Left lung (tissue), 4 donors: ENCODE measurements at regions not wholly inside any gene's neighbourhood (a gene's known extent, or its start where the extent isn't known, plus 50 kb on each side); places are given as distances from the start of the nearest gene placed in this dataset.

Source experiments
- ATAC-seq: fragments of 200-7000 bp; cut with Tn5 transposase; one replicate; pipeline ENCODE4 v1.9.1; 2020; ENCODE audit warnings: moderate library complexity
- DNase-seq, 4 donors: peaks; one replicate each; pipeline ENCODE4 v3.0.0-alpha.2; 2013 to 2020
- H3K27ac ChIP-seq, 2 donors: fragments of 200-600 bp; sonication (generic) in 1 of 2; one replicate each; pipeline versions ENCODE4 v1.5.0 to v1.8.0; 2020 to 2021
- H3K27me3 ChIP-seq, 2 donors: fragments of 200-600 bp; sonication (generic) in 1 of 2; one replicate each; pipeline versions ENCODE4 v1.5.0 to v1.8.0; 2020 to 2021
- H3K36me3 ChIP-seq, 2 donors: fragments of 200-600 bp; sonication (generic) in 1 of 2; one replicate each; pipeline versions ENCODE4 v1.5.0 to v1.8.0; 2020 to 2021
- H3K4me1 ChIP-seq, 2 donors: fragments of 200-600 bp; one replicate each; pipeline ENCODE4 v1.8.0; 2021
- H3K4me3 ChIP-seq, 2 donors: fragments of 200-600 bp; sonication (generic) in 1 of 2; one replicate each; pipeline versions ENCODE4 v1.5.0 to v1.8.0; 2020 to 2021; ENCODE audit warnings: mild to moderate bottlenecking in 1 of 2
- H3K9me3 ChIP-seq, 2 donors: fragments of 200-600 bp; sonication (generic) in 1 of 2; one replicate each; pipeline versions ENCODE4 v1.5.0 to v1.8.0; 2020 to 2021
- intact Hi-C, 2 donors: fragments of 100-400 bp; cut with DNase I; formaldehyde crosslinking; loops; one replicate each; pipeline versions ENCODE4 v1.11.2 to v1.14.2; 2022
- TF ChIP-seq, protein P1 (sequence below), 2 donors: fragments of 200-600 bp; sonication (generic) in 1 of 2; IDR thresholded peaks; one replicate each; pipeline versions ENCODE4 v1.5.0 to v1.8.0; 2021; ENCODE audit warnings: antibody characterized with exemption in 2 of 2
- donor health status: DM: no; HTN: yes; CAD: no.
- donor health status: DM: no; HTN: no; CAD: no.

DNA sequence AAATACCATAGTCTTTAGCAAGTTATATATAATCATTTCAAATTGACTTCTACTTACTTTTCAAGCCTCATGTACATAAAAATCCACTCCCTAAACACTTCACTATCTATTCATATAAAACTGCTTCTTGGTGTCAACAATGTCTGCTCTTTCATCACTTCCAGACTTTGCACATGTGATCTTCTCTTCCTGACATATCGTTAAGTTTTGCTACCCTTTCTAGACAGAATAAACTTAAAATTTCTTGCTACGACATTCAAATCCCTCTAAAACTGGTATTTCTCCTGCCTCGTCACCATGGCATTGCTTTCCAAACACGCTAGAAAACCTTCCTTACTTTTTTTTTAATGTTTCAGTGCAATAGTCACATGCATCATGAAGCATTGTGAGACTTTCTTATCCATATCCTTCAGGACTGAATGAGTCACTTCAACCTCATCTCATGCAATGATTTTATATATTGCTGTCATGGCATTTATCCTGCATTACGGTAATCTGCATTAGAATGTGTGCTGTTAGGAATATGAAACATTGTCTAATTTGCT is 122.8 kb downstream of the GMNC start:
- Histone ChIP-seq H3K9me3 (no peaks in the 10 kb centered on the region), H3K4me1 (no peaks in the 10 kb centered on the region), H3K27me3 (no peaks in the 10 kb centered on the region), H3K4me3 (no peak overlapping the region), H3K36me3 (no peaks in the 10 kb centered on the region), H3K27ac (no peak overlapping the region)
- TF ChIP-seq, protein P1, sequence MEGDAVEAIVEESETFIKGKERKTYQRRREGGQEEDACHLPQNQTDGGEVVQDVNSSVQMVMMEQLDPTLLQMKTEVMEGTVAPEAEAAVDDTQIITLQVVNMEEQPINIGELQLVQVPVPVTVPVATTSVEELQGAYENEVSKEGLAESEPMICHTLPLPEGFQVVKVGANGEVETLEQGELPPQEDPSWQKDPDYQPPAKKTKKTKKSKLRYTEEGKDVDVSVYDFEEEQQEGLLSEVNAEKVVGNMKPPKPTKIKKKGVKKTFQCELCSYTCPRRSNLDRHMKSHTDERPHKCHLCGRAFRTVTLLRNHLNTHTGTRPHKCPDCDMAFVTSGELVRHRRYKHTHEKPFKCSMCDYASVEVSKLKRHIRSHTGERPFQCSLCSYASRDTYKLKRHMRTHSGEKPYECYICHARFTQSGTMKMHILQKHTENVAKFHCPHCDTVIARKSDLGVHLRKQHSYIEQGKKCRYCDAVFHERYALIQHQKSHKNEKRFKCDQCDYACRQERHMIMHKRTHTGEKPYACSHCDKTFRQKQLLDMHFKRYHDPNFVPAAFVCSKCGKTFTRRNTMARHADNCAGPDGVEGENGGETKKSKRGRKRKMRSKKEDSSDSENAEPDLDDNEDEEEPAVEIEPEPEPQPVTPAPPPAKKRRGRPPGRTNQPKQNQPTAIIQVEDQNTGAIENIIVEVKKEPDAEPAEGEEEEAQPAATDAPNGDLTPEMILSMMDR (IDR thresholded peaks at IDR 0.05) = no peak
- DNase-seq = no peak
- ATAC-seq = no peak
- intact Hi-C loops = no loop called here

DNA sequence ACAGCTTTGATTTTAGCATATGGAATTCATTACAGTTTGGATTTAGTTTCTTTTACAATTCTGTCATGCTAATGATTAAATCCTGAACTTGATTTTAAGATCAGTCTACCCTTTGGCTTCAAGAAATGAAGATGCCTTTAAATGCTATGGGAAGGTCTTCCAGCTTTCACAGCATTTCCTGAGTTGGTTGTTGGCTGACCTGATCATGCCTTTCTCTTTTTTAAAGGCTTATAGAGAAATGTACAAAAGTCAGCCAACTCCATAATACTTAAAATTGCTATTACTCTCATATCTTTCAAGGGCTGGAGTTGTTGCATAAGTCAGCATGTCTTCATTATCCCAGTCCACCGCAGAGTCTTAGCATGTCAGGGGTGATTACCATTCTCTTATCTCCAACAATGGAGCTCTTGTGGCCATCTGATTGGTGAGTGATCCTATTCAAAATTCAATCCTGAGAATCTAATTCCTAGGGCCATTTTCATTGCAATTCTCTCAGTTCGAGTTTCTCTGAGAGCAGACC is 123.8 kb downstream of the GMNC start:
- TF ChIP-seq, protein P1 (IDR thresholded peaks at IDR 0.05) = no peak
- no peak for DNase-seq
- no peak overlapping the region for H3K4me3 ChIP-seq
- H3K4me1 ChIP-seq = no peaks in the 10 kb centered on the region
- H3K36me3 ChIP-seq = no peaks in the 10 kb centered on the region
- H3K27me3 ChIP-seq = no peaks in the 10 kb centered on the region
- H3K27ac ChIP-seq = no peak overlapping the region
- intact Hi-C loops = no loop called here
- ATAC-seq = no peak
- no peaks in the 10 kb centered on the region for H3K9me3 ChIP-seq

DNA sequence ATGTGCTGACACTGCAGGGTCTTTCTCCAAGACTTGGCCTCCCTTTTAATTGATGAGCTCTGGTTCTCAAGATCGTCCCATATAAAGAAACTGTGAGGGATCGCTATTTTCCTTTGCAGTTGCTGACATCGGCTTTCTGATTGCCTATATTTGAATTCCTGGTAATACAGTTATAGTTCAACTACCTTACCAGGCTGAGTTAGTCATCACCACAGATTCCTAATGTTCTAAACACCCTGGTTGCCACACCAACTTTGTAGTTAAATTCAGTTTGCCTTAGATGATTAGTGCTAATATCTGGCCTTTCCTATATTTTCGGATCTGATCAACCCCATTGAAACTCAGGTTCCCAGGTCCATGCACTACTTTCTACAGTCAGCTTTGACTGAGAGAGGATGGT is 125.0 kb downstream of the GMNC start:
- intact Hi-C loops = no loop called here
- no peaks in the 10 kb centered on the region for H3K36me3 ChIP-seq
- TF ChIP-seq, protein P1 (IDR thresholded peaks at IDR 0.05) = no peak
- no peaks in the 10 kb centered on the region for H3K27me3 ChIP-seq
- H3K4me3 ChIP-seq = no peak overlapping the region
- H3K9me3 ChIP-seq = no peaks in the 10 kb centered on the region
- DNase-seq (no peak), ATAC-seq (no peak)
- no peak overlapping the region for H3K27ac ChIP-seq
- no peaks in the 10 kb centered on the region for H3K4me1 ChIP-seq

- H3K9me3 ChIP-seq = no peaks in the 10 kb centered on the region
- H3K4me3 ChIP-seq = no peak overlapping the region
- no peak overlapping the region for H3K27ac ChIP-seq
- ATAC-seq (no peak), DNase-seq (no peak)
- no peaks in the 10 kb centered on the region for H3K4me1 ChIP-seq
- TF ChIP-seq, protein P1 (IDR thresholded peaks at IDR 0.05) = no peak
- intact Hi-C loops = no loop called here
- H3K36me3 ChIP-seq = no peaks in the 10 kb centered on the region
- H3K27me3 ChIP-seq = no peaks in the 10 kb centered on the region
These were observed 128.0 kb downstream of the GMNC start for GRCh38 chr3:190734490-190734889.

DNA sequence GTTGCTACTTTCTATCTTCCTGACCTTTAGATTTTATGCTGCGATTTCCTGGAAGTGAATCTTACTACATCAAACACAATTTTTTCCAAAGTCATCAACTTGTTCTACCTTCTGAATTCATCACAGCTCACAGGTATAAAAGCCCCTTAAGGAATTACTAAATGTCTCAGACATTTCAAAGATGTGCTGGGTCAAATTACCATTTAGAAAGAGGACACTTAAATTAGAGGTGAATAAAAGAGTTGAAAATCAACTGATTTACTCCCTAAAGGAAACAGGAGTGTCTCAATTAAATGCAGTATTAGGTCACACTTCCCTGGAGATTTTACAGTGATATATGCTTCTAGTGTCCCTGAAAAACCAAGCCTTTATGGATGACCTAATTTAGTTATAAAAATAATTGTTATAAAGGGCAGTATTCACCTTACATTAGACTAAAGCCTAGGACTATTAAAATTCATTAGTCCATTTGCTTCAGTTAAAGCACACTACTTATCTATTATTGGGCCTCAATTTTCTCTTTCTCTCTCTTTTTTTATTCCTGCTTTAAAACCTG is 128.8 kb downstream of the GMNC start:
- ATAC-seq = no peak
- TF ChIP-seq, protein P1 (IDR thresholded peaks at IDR 0.05) = no peak
- H3K27me3 ChIP-seq = no peaks in the 10 kb centered on the region

More for the DNA sequence above, 128.8 kb downstream of the GMNC start:
- intact Hi-C loops = no loop called here
- Histone ChIP-seq H3K27ac (no peak overlapping the region), H3K9me3 (no peaks in the 10 kb centered on the region), H3K4me1 (no peaks in the 10 kb centered on the region), H3K4me3 (no peak overlapping the region), H3K36me3 (no peaks in the 10 kb centered on the region)
- DNase-seq = no peak
